ENCODE measurements at regions not wholly inside any gene's neighbourhood (a gene's known extent, or its start where the extent isn't known, plus 50 kb on each side); places are given as distances from the start of the nearest gene placed in this dataset.

DNA sequence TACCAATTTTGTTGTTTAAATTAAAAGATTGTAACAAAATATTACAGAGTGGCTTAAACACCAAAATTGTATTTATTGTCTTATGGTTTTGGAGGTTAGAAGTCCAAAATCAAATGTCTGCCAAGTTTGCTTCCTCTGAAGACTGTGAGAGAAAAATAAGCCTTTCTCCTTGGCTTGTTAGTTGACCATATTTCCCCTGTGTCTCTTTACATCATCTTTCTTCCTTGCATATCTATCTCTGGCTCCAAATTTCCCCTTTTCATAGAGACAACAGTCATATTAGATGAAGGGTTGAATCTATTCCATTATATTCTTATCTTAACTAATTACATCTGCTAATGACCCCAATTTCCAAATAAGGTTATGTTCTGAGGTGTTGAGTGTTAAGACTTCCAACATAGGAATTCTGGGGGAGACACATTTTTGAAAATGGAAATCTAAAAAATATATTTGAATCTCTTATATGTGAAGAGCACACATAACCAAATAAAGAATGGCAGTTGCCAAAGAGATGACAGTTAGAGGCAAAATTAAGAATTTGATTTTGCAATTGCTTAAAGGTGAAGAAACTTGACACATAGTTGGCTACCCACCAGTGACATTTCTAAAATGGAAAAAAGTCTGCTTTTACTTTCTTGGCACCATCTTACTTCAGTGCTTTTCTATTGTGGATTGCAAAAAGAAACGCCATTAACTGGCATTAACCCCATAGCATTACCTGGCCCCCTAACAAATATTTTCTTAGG, 407.2 kb downstream of the FSCB start:
- TF ChIP-seq, protein P1, sequence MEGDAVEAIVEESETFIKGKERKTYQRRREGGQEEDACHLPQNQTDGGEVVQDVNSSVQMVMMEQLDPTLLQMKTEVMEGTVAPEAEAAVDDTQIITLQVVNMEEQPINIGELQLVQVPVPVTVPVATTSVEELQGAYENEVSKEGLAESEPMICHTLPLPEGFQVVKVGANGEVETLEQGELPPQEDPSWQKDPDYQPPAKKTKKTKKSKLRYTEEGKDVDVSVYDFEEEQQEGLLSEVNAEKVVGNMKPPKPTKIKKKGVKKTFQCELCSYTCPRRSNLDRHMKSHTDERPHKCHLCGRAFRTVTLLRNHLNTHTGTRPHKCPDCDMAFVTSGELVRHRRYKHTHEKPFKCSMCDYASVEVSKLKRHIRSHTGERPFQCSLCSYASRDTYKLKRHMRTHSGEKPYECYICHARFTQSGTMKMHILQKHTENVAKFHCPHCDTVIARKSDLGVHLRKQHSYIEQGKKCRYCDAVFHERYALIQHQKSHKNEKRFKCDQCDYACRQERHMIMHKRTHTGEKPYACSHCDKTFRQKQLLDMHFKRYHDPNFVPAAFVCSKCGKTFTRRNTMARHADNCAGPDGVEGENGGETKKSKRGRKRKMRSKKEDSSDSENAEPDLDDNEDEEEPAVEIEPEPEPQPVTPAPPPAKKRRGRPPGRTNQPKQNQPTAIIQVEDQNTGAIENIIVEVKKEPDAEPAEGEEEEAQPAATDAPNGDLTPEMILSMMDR (IDR thresholded peaks at IDR 0.05): no peak
- no peak for TF ChIP-seq POLR2A (IDR thresholded peaks at IDR 0.05)
